GM12891 (cell line): ENCODE measurements at regions not wholly inside any gene's neighbourhood (a gene's known extent, or its start where the extent isn't known, plus 50 kb on each side); places are given as distances from the start of the nearest gene placed in this dataset.

Experiments
- POLR2A ChIP-seq: IDR thresholded peaks from 2 replicates; pipeline ENCODE4 v1.6.1; 2011; ENCODE audit warnings: low read depth, low read length, control low read depth
- POLR2AphosphoS5 ChIP-seq: IDR thresholded peaks from 2 replicates; pipeline ENCODE4 v1.6.1; 2011; ENCODE audit warnings: low read depth, low read length, control low read depth

- TF ChIP-seq POLR2A (no peak), POLR2AphosphoS5 (no peak)
Observed at GRCh38 chr21:19995253-19995652, 1003.0 kb upstream of the NCAM2 start.
